ENCODE measurements at regions not wholly inside any gene's neighbourhood (a gene's known extent, or its start where the extent isn't known, plus 50 kb on each side); places are given as distances from the start of the nearest gene placed in this dataset.
A peak's percentile ranks its signal among the peaks of the same experiment; 100 is the strongest.

- no peak for DNase-seq
Measured at GRCh38 chr2:122590524-122590923, 835.1 kb downstream of the TSN start.

- DNase-seq, result no peak
Measured at GRCh38 chr2:122595065-122595464, 839.6 kb downstream of the TSN start.

GRCh38 chr2:122596598-122596997, 841.1 kb downstream of the TSN start:
- no peak for DNase-seq

- no peak for DNase-seq
Measured at GRCh38 chr2:122598784-122599183, 843.3 kb downstream of the TSN start.

- DNase-seq, result no peak
Measured at GRCh38 chr2:122610948-122611609, 855.6 kb downstream of the TSN start.

- no peak for DNase-seq
Measured at GRCh38 chr2:122622934-122623333, 867.5 kb downstream of the TSN start.

- DNase-seq, result no peak
Measured at GRCh38 chr2:122627388-122627787, 871.9 kb downstream of the TSN start.

- DNase-seq, result no peak
Measured at GRCh38 chr2:122634256-122634655, 878.8 kb downstream of the TSN start.

GRCh38 chr2:122634920-122635319, 879.5 kb downstream of the TSN start:
- DNase-seq, result no peak

GRCh38 chr2:122635686-122636085, 880.2 kb downstream of the TSN start:
- no peak for DNase-seq

GRCh38 chr2:122636097-122636496, 880.6 kb downstream of the TSN start:
- DNase-seq, result no peak

GRCh38 chr2:122639176-122639575, 883.7 kb downstream of the TSN start:
- DNase-seq, result no peak

- no peak for DNase-seq
Measured at GRCh38 chr2:122639711-122640110, 884.3 kb downstream of the TSN start.

GRCh38 chr2:122643725-122644329, 888.4 kb downstream of the TSN start:
- DNase-seq, result peak; percentile 90

GRCh38 chr2:122651236-122651635, 895.8 kb downstream of the TSN start:
- no peak for DNase-seq

- no peak for DNase-seq
Measured at GRCh38 chr2:122651780-122652179, 896.3 kb downstream of the TSN start.

- DNase-seq, result no peak
Measured at GRCh38 chr2:122652670-122653069, 897.2 kb downstream of the TSN start.

- no peak for DNase-seq
Measured at GRCh38 chr2:122656403-122656802, 901.0 kb downstream of the TSN start.

GRCh38 chr2:122660786-122661634, 905.6 kb downstream of the TSN start:
- DNase-seq, result no peak

- no peak for DNase-seq
Measured at GRCh38 chr2:122663620-122664019, 908.2 kb downstream of the TSN start.

GRCh38 chr2:122669627-122670026, 914.2 kb downstream of the TSN start:
- DNase-seq, result no peak

GRCh38 chr2:122670897-122671296, 915.4 kb downstream of the TSN start:
- no peak for DNase-seq

GRCh38 chr2:122680662-122681061, 925.2 kb downstream of the TSN start:
- DNase-seq, result no peak

GRCh38 chr2:122681626-122682025, 926.2 kb downstream of the TSN start:
- no peak for DNase-seq

Data from NCI-H1417 treated with DMSO at 0.1 percent for 48 hours (cell line).